Endothelial cell of umbilical vein (primary cell): ENCODE measurements at regions not wholly inside any gene's neighbourhood (a gene's known extent, or its start where the extent isn't known, plus 50 kb on each side); places are given as distances from the start of the nearest gene placed in this dataset.

Source experiments
- BruUV-seq: library from RNA; stranded (reverse); fragments of 400-500 nt; replicated peaks from 2 replicates; lab custom pipeline; 2021; lab: Mats Ljungman, UMichigan
- CTCF ChIA-PET: fragments of 300-600, 350-600 bp; sonication (Branson Sonifier 250); formaldehyde crosslinking; loops from one replicate; lab custom pipeline; 2021; ENCODE audit warnings: antibody characterized with exemption, inconsistent platforms; lab: Charles Lee
- POLR2A ChIA-PET: fragments of 300-600, 350-600 bp; sonication (Branson Sonifier 250); formaldehyde crosslinking; loops from one replicate; lab custom pipeline; 2021; ENCODE audit warnings: antibody characterized with exemption, inconsistent platforms; lab: Charles Lee
- DNase-seq: peaks from one replicate; pipeline ENCODE4 v3.0.0-alpha.2; 2011; ENCODE audit warnings: low read depth, low spot score
- FAIRE-seq: peaks from 2 replicates; lab custom pipeline; 2011; peaks lifted over from hg19 to GRCh38; lab: Jason Lieb, UNC
- H2AFZ ChIP-seq: 2 replicates; pipeline ENCODE4 v1.6.0; 2012; ENCODE audit warnings: low read depth, low read length, control low read depth, inconsistent platforms
- H3K27ac ChIP-seq: 2 replicates; pipeline ENCODE4 v1.5.1; 2011; ENCODE audit warnings: low read depth, mild to moderate bottlenecking, control low read depth, low read length, moderate library complexity; ENCODE audit not compliant: insufficient read depth
- H3K27me3 ChIP-seq, 2 experiments: 2 replicates each; pipeline versions ENCODE4 v1.6.0 to v1.6.1; 2011; ENCODE audit warnings: low read length in 2 of 2, mixed read lengths in 1 of 2; ENCODE audit not compliant: control insufficient read depth in 2 of 2, insufficient read depth in 2 of 2
- H3K36me3 ChIP-seq, 2 experiments: 2 replicates in 1 of 2; 3 replicates in 1 of 2; pipeline ENCODE4 v1.5.1; 2011; ENCODE audit warnings: low read length in 2 of 2, mild to moderate bottlenecking in 1 of 2, moderate library complexity in 1 of 2; ENCODE audit not compliant: control insufficient read depth in 2 of 2, insufficient read depth in 2 of 2; ENCODE audit errors: extremely low read depth in 1 of 2
- H3K4me1 ChIP-seq: 3 replicates; pipeline ENCODE4 v1.5.1; 2011; ENCODE audit warnings: mild to moderate bottlenecking, low read length; ENCODE audit not compliant: control insufficient read depth, insufficient read depth; ENCODE audit errors: extremely low read depth
- H3K4me2 ChIP-seq: 2 replicates; pipeline ENCODE4 v1.6.1; 2011; ENCODE audit warnings: low read length, control low read depth, mixed read lengths; ENCODE audit not compliant: insufficient read depth
- H3K4me3 ChIP-seq, 3 experiments: fragments of 200-600 bp in 1 of 3; sonication (generic), shearing (Covaris generic) in 1 of 3; replicated peaks in 1 of 3; 2 replicates each; pipeline ENCODE4 v1.5.1; 2011 to 2016; ENCODE audit warnings: control low read depth in 3 of 3, low read length in 3 of 3, mild to moderate bottlenecking in 2 of 3, inconsistent platforms in 1 of 3, low read depth in 1 of 3, moderate library complexity in 1 of 3; ENCODE audit not compliant: insufficient read depth in 1 of 3
- H3K79me2 ChIP-seq: 2 replicates; pipeline ENCODE4 v1.6.0; 2012; ENCODE audit warnings: low read length, inconsistent platforms; ENCODE audit not compliant: control insufficient read depth, insufficient read depth
- H3K9ac ChIP-seq: replicated peaks from 2 replicates; pipeline ENCODE3; 2011; ENCODE audit warnings: low read length, control low read depth; ENCODE audit not compliant: insufficient read depth; ENCODE audit errors: extremely low read depth
- H3K9me1 ChIP-seq: replicated peaks from 3 replicates; pipeline ENCODE4 v1.6.0; 2011; ENCODE audit warnings: mild to moderate bottlenecking, low read length; ENCODE audit not compliant: control insufficient read depth, insufficient read depth; ENCODE audit errors: extremely low read depth
- H3K9me3 ChIP-seq: replicated peaks from 2 replicates; pipeline ENCODE4 v1.5.1; 2012; ENCODE audit warnings: low read length, inconsistent platforms; ENCODE audit not compliant: control insufficient read depth, insufficient read depth
- H4K20me1 ChIP-seq: replicated peaks from 2 replicates; pipeline ENCODE3; 2011; ENCODE audit warnings: mild to moderate bottlenecking, low read length; ENCODE audit not compliant: control insufficient read depth, insufficient read depth; ENCODE audit errors: extremely low read depth
- CTCF ChIP-seq, 2 donors: IDR thresholded peaks; 1 replicate in 1 of 2; 2 replicates in 1 of 2; pipeline ENCODE4 v1.5.1; 2011; ENCODE audit warnings: low read length in 2 of 2, mild to moderate bottlenecking in 2 of 2, moderate library complexity in 2 of 2, control low read depth in 1 of 2, inconsistent platforms in 1 of 2, low read depth in 1 of 2; ENCODE audit not compliant: insufficient read depth in 1 of 2; ENCODE audit errors: extremely low read depth in 1 of 2
- EZH2 ChIP-seq: IDR thresholded peaks from 2 replicates; pipeline ENCODE4 v1.6.1; 2012; ENCODE audit warnings: borderline replicate concordance, low read depth, mild to moderate bottlenecking, moderate library complexity, low read length, inconsistent platforms; ENCODE audit not compliant: severe bottlenecking
- FOS ChIP-seq: IDR thresholded peaks from 2 replicates; pipeline ENCODE4 v1.6.1; 2011; ENCODE audit warnings: mild to moderate bottlenecking, low read length, moderate library complexity, borderline replicate concordance; ENCODE audit not compliant: insufficient read depth
- GATA2 ChIP-seq: IDR thresholded peaks from 2 replicates; pipeline ENCODE4 v1.7.0; 2011; ENCODE audit warnings: low read depth, mild to moderate bottlenecking, moderate library complexity, mixed read lengths, low read length; ENCODE audit not compliant: insufficient read length, insufficient read depth
- JUN ChIP-seq: IDR thresholded peaks from 2 replicates; pipeline ENCODE4 v1.6.1; 2011; ENCODE audit warnings: borderline replicate concordance, low read depth; ENCODE audit not compliant: insufficient read length, insufficient read depth
- MAX ChIP-seq: IDR thresholded peaks from 2 replicates; pipeline ENCODE4 v1.6.1; 2011; ENCODE audit not compliant: insufficient read depth, insufficient read length
- MYC ChIP-seq: IDR thresholded peaks from one replicate; pipeline ENCODE4 v1.6.1; 2011; ENCODE audit warnings: mild to moderate bottlenecking, low read depth, low read length
- POLR2A ChIP-seq: IDR thresholded peaks from 2 replicates; pipeline ENCODE4 v1.6.1; 2012; ENCODE audit warnings: low read depth, mild to moderate bottlenecking, control low read depth, low read length
- POLR2AphosphoS5 ChIP-seq: IDR thresholded peaks from 2 replicates; pipeline ENCODE4 v1.6.1; 2012; ENCODE audit warnings: low read depth, mild to moderate bottlenecking, control low read depth, low read length, moderate library complexity; ENCODE audit not compliant: insufficient read depth
- dilution Hi-C: fragments of 300-500 bp; cut with MboI; formaldehyde crosslinking; loops from one replicate; pipeline ENCODE4 v1.15.0; 2019; ENCODE audit warnings: low sequenced_read_pairs; ENCODE audit not compliant: extremely low pct_ligation_motif_present
- intact Hi-C: fragments of 100-400 bp; cut with micrococcal nuclease; formaldehyde crosslinking; loops from one replicate; pipeline ENCODE4 v1.10.0; 2022

DNA sequence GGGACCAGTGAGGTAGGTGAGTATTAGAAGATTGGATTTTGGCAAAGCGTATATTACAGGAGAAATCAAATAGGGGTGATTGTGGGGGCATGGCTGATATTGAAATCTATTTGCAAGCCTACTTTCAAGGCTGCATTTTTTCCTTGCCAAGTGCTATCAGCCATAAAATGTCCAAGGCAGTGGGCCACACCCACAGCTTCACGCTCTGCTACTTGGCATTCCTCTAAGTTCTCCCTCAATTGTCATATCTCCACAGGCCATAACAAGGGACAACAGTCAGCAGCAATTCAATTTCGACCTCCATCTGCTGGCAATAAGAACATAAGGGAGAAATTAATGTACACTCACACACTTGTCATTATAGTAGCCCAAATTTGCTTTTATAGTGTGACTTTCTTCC is 667.1 kb upstream of the PKN2 start:
- no peak overlapping the region for H3K27ac ChIP-seq
- H3K36me3 ChIP-seq, result no peaks in the 10 kb centered on the region
- no peaks in the 10 kb centered on the region for H3K9me3 ChIP-seq
- TF ChIP-seq FOS, result no peak
- no peak for TF ChIP-seq EZH2
- no peak for TF ChIP-seq GATA2
- TF ChIP-seq MAX, result no peak
- TF ChIP-seq MYC, result no peak
- no peak for TF ChIP-seq POLR2AphosphoS5
- TF ChIP-seq POLR2A, result no peak
- no peak for TF ChIP-seq JUN
- no peak for TF ChIP-seq CTCF (IDR thresholded peaks at IDR 0.05; ENCODE audit: extremely low read depth in 1 of 2, insufficient read depth in 1 of 2, low read depth in 1 of 2, low read length in 2 of 2)
- POLR2A ChIA-PET, result no interaction called here
- dilution Hi-C loops, result no loop called here
- DNase-seq (no peak), FAIRE-seq (no peak)
- BruUV-seq, result no TSS peak
- H3K27me3 ChIP-seq, result no peaks in the 10 kb centered on the region
- H2AFZ ChIP-seq, result no peak overlapping the region
- no peaks in the 10 kb centered on the region for H3K9me1 ChIP-seq
- intact Hi-C loops, result no loop called here
- H4K20me1 ChIP-seq, result no peaks in the 10 kb centered on the region
- no peak overlapping the region for H3K4me2 ChIP-seq
- H3K9ac ChIP-seq, result no peak overlapping the region
- H3K4me3 ChIP-seq, result no peak overlapping the region
- CTCF ChIA-PET, result interaction anchor here (1.7 kb wide), 1 partner anchor 13 kb away, joined by 3 read pairs; no protein-coding TSS in a partner anchor
- peaks cover 19% of the 10 kb centered on the region for H3K4me1 ChIP-seq
- H3K79me2 ChIP-seq, result no peaks in the 10 kb centered on the region
